RWPE2 (cell line): ENCODE measurements at regions not wholly inside any gene's neighbourhood (a gene's known extent, or its start where the extent isn't known, plus 50 kb on each side); places are given as distances from the start of the nearest gene placed in this dataset.

ENCODE experiments used
- ATAC-seq: fragments of 200-7000 bp; cut with Tn5 transposase; 3 replicates; pipeline ENCODE4 v1.9.1; 2021; ENCODE audit warnings: low read depth
- DNase-seq: peaks from one replicate; pipeline ENCODE4 v3.0.0-alpha.2; 2020; ENCODE audit warnings: low spot score
- H3K27ac ChIP-seq: fragments of 450-650 bp; 2 replicates; pipeline ENCODE4 v1.5.1; 2017; ENCODE audit warnings: mild to moderate bottlenecking; ENCODE audit not compliant: poor library complexity, severe bottlenecking
- H3K27me3 ChIP-seq: fragments of 250-450 bp; sonication (Bioruptor Pico); 2 replicates; pipeline ENCODE4 v1.5.1; 2021; ENCODE audit warnings: mild to moderate bottlenecking, moderate library complexity; ENCODE audit not compliant: insufficient read depth, poor library complexity, severe bottlenecking
- H3K36me3 ChIP-seq: fragments of 250-450 bp; sonication (Bioruptor Pico); 2 replicates; pipeline ENCODE4 v1.5.1; 2020; ENCODE audit warnings: low read depth, mild to moderate bottlenecking, moderate library complexity
- H3K4me1 ChIP-seq: fragments of 250-450 bp; sonication (Bioruptor Pico); 2 replicates; pipeline ENCODE4 v1.5.1; 2021; ENCODE audit warnings: mild to moderate bottlenecking, moderate library complexity; ENCODE audit not compliant: insufficient read depth, poor library complexity, severe bottlenecking
- H3K4me3 ChIP-seq: fragments of 250-450 bp; sonication (Bioruptor Pico); 2 replicates; pipeline ENCODE4 v1.5.1; 2021; ENCODE audit warnings: mild to moderate bottlenecking, moderate library complexity; ENCODE audit not compliant: severe bottlenecking
- H3K9me3 ChIP-seq: fragments of 250-450 bp; sonication (Bioruptor Pico); 2 replicates; pipeline ENCODE4 v1.5.1; 2021; ENCODE audit warnings: mild to moderate bottlenecking, moderate library complexity; ENCODE audit not compliant: severe bottlenecking
- CTCF ChIP-seq: fragments of 450-650 bp; IDR thresholded peaks from one replicate; pipeline ENCODE4 v1.5.1; 2017; ENCODE audit warnings: mild to moderate bottlenecking, moderate library complexity; ENCODE audit not compliant: poor library complexity, severe bottlenecking

GRCh38 chr1:29488086-29488793, 251.9 kb downstream of the PTPRU start:
- Histone ChIP-seq H3K27me3 (no peaks in the 10 kb centered on the region), H3K36me3 (no peaks in the 10 kb centered on the region), H3K9me3 (no peaks in the 10 kb centered on the region), H3K4me3 (no peak overlapping the region), H3K4me1 (no peaks in the 10 kb centered on the region), H3K27ac (no peak overlapping the region)
- no peak for TF ChIP-seq CTCF
- ATAC-seq, result no peak
- DNase-seq, result no peak

GRCh38 chr1:29487291-29487690, 251.0 kb downstream of the PTPRU start:
- no peak for DNase-seq
- TF ChIP-seq CTCF, result no peak

GRCh38 chr1:29485096-29485925, 249.0 kb downstream of the PTPRU start:
- DNase-seq, result no peak
- TF ChIP-seq CTCF, result no peak
- ATAC-seq, result no peak
- Histone ChIP-seq H3K4me3 (no peak overlapping the region), H3K27me3 (no peaks in the 10 kb centered on the region), H3K36me3 (no peaks in the 10 kb centered on the region), H3K4me1 (no peaks in the 10 kb centered on the region), H3K27ac (no peak overlapping the region), H3K9me3 (no peaks in the 10 kb centered on the region)

More at GRCh38 chr1:29487291-29487690, 251.0 kb downstream of the PTPRU start:
- Histone ChIP-seq H3K4me1 (no peaks in the 10 kb centered on the region), H3K27ac (no peak overlapping the region), H3K36me3 (no peaks in the 10 kb centered on the region), H3K4me3 (no peak overlapping the region), H3K9me3 (no peaks in the 10 kb centered on the region), H3K27me3 (no peaks in the 10 kb centered on the region)
- ATAC-seq, result no peak

GRCh38 chr1:29482991-29483390, 246.7 kb downstream of the PTPRU start:
- Histone ChIP-seq H3K4me1 (no peaks in the 10 kb centered on the region), H3K4me3 (no peak overlapping the region), H3K27me3 (peaks cover 18% of the 10 kb centered on the region), H3K9me3 (no peaks in the 10 kb centered on the region), H3K27ac (no peak overlapping the region), H3K36me3 (no peaks in the 10 kb centered on the region)
- DNase-seq (no peak), ATAC-seq (no peak)
- no peak for TF ChIP-seq CTCF
